KMS-11 (cell line): ENCODE measurements at regions not wholly inside any gene's neighbourhood (a gene's known extent, or its start where the extent isn't known, plus 50 kb on each side); places are given as distances from the start of the nearest gene placed in this dataset.

ENCODE experiments used
- H2AFZ ChIP-seq: fragments of 200-600 bp; sonication (generic); 2 replicates; pipeline ENCODE4 v1.6.1; 2016; ENCODE audit warnings: antibody characterized with exemption, mixed run types, low read depth
- H3K27ac ChIP-seq: fragments of 200-600 bp; sonication (generic); 2 replicates; pipeline ENCODE4 v1.6.1; 2016; ENCODE audit warnings: mild to moderate bottlenecking, mixed run types
- H3K27me3 ChIP-seq: fragments of 200-600 bp; sonication (generic); 2 replicates; pipeline ENCODE4 v1.6.1; 2017; ENCODE audit warnings: mild to moderate bottlenecking, low read depth, mixed run types, moderate library complexity; ENCODE audit not compliant: insufficient read depth
- H3K36me3 ChIP-seq: fragments of 200-600 bp; sonication (generic); 2 replicates; pipeline ENCODE4 v1.6.1; 2017; ENCODE audit warnings: mild to moderate bottlenecking, mixed run types; ENCODE audit not compliant: insufficient read depth
- H3K4me1 ChIP-seq: fragments of 200-600 bp; sonication (generic); 2 replicates; pipeline ENCODE4 v1.6.1; 2016; ENCODE audit warnings: mild to moderate bottlenecking, low read depth, mixed run types; ENCODE audit not compliant: poor library complexity, severe bottlenecking
- H3K4me2 ChIP-seq: fragments of 200-600 bp; sonication (generic); 2 replicates; pipeline ENCODE4 v1.7.0; 2016; ENCODE audit warnings: mild to moderate bottlenecking, mixed run types
- H3K4me3 ChIP-seq: fragments of 200-600 bp; sonication (generic); IDR thresholded peaks from 2 replicates; pipeline ENCODE4 v1.6.1; 2017; ENCODE audit warnings: low read depth, low read length, mixed read lengths; ENCODE audit not compliant: insufficient read depth
- H3K79me2 ChIP-seq: fragments of 200-600 bp; sonication (generic); 2 replicates; pipeline ENCODE4 v1.6.1; 2016; ENCODE audit warnings: low read depth, mixed run types; ENCODE audit not compliant: insufficient read depth
- H3K9ac ChIP-seq: fragments of 200-600 bp; sonication (generic); 2 replicates; pipeline ENCODE4 v1.6.1; 2016; ENCODE audit warnings: mild to moderate bottlenecking, mixed run types
- H4K20me1 ChIP-seq: fragments of 200-600 bp; sonication (generic); 2 replicates; pipeline ENCODE4 v1.6.1; 2016; ENCODE audit warnings: mild to moderate bottlenecking, mixed run types; ENCODE audit not compliant: insufficient read depth
- TF ChIP-seq, protein P1 (sequence below): fragments of 200-600 bp; sonication (generic); conservative IDR thresholded peaks from 2 replicates; pipeline ENCODE4 v1.6.1; 2017; ENCODE audit warnings: low read depth, mild to moderate bottlenecking, antibody characterized with exemption, low read length, moderate library complexity, mixed read lengths

DNA sequence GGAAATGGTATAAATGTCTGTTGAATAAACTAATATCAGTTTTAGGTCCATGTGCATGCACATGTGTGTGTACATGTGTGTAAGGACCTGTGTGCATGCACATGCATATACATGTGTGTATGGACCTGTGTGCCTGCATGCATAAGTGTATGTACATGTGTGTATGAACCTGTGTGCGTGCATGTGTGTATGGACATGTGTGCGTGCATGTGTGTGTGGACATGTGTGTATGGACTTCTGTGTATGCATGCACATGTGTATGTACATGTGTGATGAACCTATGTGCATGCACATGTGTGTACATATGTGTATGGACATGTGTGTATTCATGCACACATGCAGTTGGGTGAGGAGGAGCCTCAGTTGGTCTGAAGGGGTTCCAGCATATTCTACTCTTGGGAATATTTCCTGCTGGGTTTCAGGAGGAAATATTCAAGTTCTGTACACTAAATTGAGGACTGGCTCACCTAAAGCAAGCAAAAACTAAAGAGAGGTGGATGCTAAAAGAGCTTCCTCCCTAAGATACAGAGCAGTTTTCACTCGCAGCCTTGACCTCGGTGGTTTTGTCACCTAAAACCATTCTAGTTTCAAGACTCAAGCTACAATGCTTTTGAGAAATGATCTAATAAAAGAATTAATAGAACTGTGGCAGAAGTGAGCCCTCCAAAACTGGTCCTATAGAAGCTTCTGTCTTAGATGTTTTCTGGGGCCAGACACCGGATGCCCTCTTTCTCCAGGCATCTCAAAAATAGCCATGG, 742.8 kb downstream of the MAFB start:
- Histone ChIP-seq H3K27me3 (no peaks in the 10 kb centered on the region), H3K4me1 (peaks cover 10% of the 10 kb centered on the region), H3K4me2 (no peak overlapping the region), H3K4me3 (no peak overlapping the region), H3K9ac (no peak overlapping the region), H3K27ac (no peak overlapping the region), H4K20me1 (no peaks in the 10 kb centered on the region), H3K36me3 (no peaks in the 10 kb centered on the region), H3K79me2 (no peaks in the 10 kb centered on the region), H2AFZ (no peak overlapping the region)
- TF ChIP-seq, protein P1, sequence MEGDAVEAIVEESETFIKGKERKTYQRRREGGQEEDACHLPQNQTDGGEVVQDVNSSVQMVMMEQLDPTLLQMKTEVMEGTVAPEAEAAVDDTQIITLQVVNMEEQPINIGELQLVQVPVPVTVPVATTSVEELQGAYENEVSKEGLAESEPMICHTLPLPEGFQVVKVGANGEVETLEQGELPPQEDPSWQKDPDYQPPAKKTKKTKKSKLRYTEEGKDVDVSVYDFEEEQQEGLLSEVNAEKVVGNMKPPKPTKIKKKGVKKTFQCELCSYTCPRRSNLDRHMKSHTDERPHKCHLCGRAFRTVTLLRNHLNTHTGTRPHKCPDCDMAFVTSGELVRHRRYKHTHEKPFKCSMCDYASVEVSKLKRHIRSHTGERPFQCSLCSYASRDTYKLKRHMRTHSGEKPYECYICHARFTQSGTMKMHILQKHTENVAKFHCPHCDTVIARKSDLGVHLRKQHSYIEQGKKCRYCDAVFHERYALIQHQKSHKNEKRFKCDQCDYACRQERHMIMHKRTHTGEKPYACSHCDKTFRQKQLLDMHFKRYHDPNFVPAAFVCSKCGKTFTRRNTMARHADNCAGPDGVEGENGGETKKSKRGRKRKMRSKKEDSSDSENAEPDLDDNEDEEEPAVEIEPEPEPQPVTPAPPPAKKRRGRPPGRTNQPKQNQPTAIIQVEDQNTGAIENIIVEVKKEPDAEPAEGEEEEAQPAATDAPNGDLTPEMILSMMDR: no peak

DNA sequence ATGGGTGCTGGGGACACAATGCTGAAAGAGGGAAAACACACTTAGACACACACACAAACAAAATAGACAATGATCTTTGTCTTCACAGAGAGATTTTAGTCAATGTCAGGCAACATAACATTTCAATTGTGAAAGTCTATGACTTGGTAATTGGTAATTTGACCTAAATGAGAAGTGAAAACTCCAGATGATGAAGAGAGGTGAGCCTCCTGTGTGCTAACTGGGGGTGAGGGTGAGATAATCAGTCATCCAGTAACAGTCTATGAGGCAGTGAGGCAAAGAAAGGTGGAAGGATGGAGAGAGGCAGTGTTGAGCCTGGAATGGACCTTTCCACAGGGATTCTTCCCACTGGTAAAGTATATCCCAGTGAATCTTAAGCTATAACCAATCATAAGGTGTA, 744.2 kb downstream of the MAFB start:
- no peak overlapping the region for H3K4me2 ChIP-seq
- no peak overlapping the region for H3K4me3 ChIP-seq
- peaks cover 10% of the 10 kb centered on the region for H3K4me1 ChIP-seq
- no peaks in the 10 kb centered on the region for H3K27me3 ChIP-seq
- no peaks in the 10 kb centered on the region for H3K36me3 ChIP-seq
- H3K79me2 ChIP-seq: no peaks in the 10 kb centered on the region
- H2AFZ ChIP-seq: no peak overlapping the region
- no peak overlapping the region for H3K9ac ChIP-seq
- H4K20me1 ChIP-seq: no peaks in the 10 kb centered on the region
- TF ChIP-seq, protein P1: no peak
- no peak overlapping the region for H3K27ac ChIP-seq

DNA sequence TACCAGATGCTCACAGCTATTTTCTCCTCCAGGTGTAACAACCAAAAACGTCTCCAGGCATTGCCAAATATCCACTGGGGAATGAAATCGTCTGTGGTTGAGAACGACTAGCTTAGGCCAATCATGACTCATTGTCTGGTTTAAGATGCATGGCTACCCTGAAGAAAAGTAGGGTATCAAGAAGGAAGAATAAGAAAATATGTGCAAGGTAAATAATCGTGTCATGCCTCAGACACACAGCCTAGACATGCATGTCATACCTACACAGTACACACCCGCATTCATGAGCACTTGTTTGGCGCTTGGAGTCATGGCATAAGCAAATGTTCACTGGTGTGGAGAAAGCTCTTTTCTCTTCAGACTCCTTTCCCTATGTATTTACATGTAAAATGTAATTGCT, 745.7 kb downstream of the MAFB start:
- Histone ChIP-seq H3K9ac (no peak overlapping the region), H2AFZ (no peak overlapping the region), H3K27me3 (no peaks in the 10 kb centered on the region)

DNA sequence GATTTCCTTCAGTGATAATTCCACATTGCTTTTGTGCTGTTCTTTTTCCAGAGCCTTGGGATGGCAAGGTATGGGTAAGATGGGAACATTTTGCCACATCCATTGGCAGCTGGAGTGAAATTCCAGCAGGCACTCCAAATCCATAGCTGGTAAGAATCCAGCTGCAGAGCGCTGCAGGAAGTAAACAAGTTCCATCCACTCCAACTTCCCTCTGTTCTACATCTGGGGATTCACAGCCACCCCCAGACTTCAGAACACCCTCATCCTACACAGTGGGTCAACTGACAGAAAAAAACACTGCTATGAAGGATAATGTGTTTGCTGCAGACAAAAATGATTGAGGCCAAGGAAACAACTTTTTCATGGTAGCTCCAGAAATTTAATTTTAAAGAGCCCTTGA, 747.8 kb downstream of the MAFB start:
- Histone ChIP-seq H3K27ac (no peak overlapping the region), H4K20me1 (no peaks in the 10 kb centered on the region), H3K4me2 (no peak overlapping the region), H3K36me3 (no peaks in the 10 kb centered on the region), H3K9ac (no peak overlapping the region), H3K4me3 (no peak overlapping the region), H3K4me1 (peaks cover 5% of the 10 kb centered on the region), H2AFZ (no peak overlapping the region), H3K79me2 (no peaks in the 10 kb centered on the region), H3K27me3 (no peaks in the 10 kb centered on the region)
- TF ChIP-seq, protein P1: no peak

More for the DNA sequence above, 745.7 kb downstream of the MAFB start:
- TF ChIP-seq, protein P1: no peak
- no peaks in the 10 kb centered on the region for H3K79me2 ChIP-seq
- no peak overlapping the region for H3K4me3 ChIP-seq
- no peaks in the 10 kb centered on the region for H4K20me1 ChIP-seq
- no peaks in the 10 kb centered on the region for H3K36me3 ChIP-seq
- H3K27ac ChIP-seq: no peak overlapping the region
- H3K4me1 ChIP-seq: peaks cover 10% of the 10 kb centered on the region
- H3K4me2 ChIP-seq: no peak overlapping the region
